OCI-LY3 (cell line): ENCODE measurements at regions not wholly inside any gene's neighbourhood (a gene's known extent, or its start where the extent isn't known, plus 50 kb on each side); places are given as distances from the start of the nearest gene placed in this dataset.

ENCODE experiments used
- H2AFZ ChIP-seq: fragments of 200-600, 300-600 bp; shearing (Covaris generic); 2 replicates; pipeline ENCODE4 v1.6.0; 2014; ENCODE audit warnings: antibody characterized with exemption, low read depth, low read length
- H3K27ac ChIP-seq: fragments of 200-600, 300-600 bp; sonication (generic); 2 replicates; pipeline ENCODE4 v1.5.1; 2014; ENCODE audit warnings: mild to moderate bottlenecking, low read length, moderate library complexity, mixed read lengths
- H3K27me3 ChIP-seq: fragments of 200-600, 300-600 bp; sonication (generic); 2 replicates; pipeline ENCODE4 v1.6.1; 2014; ENCODE audit warnings: low read depth, low read length, mixed read lengths
- H3K36me3 ChIP-seq: fragments of 200-600, 300-600 bp; sonication (generic); replicated peaks from 2 replicates; pipeline ENCODE3; 2014; ENCODE audit warnings: low read depth, low read length, mixed read lengths
- H3K4me1 ChIP-seq: fragments of 300-600, 200-600 bp; sonication (generic); 2 replicates; pipeline ENCODE4 v1.6.1; 2014; ENCODE audit warnings: low read length, mixed read lengths
- H3K4me2 ChIP-seq: fragments of 200-600, 300-600 bp; sonication (generic); 2 replicates; pipeline ENCODE4 v1.6.1; 2014; ENCODE audit warnings: low read length, mixed read lengths
- H3K4me3 ChIP-seq: fragments of 300-600, 200-600 bp; sonication (generic); 2 replicates; pipeline ENCODE4 v1.5.1; 2014; ENCODE audit warnings: antibody characterized with exemption, mild to moderate bottlenecking, low read length, moderate library complexity
- H3K79me2 ChIP-seq: fragments of 300-600, 200-600 bp; shearing (Covaris generic); 2 replicates; pipeline ENCODE4 v1.6.1; 2014; ENCODE audit warnings: mild to moderate bottlenecking, low read length, mixed read lengths
- H3K9ac ChIP-seq: fragments of 300-600, 200-600 bp; shearing (Covaris generic); 2 replicates; pipeline ENCODE4 v1.6.0; 2014; ENCODE audit warnings: mild to moderate bottlenecking, low read length, moderate library complexity
- H3K9me3 ChIP-seq: fragments of 200-600, 300-600 bp; shearing (Covaris generic); 2 replicates; pipeline ENCODE4 v1.6.1; 2014; ENCODE audit warnings: low read length, mixed read lengths; ENCODE audit not compliant: insufficient read depth
- H4K20me1 ChIP-seq: fragments of 200-600, 300-600 bp; sonication (generic); 2 replicates; pipeline ENCODE4 v1.6.1; 2016; ENCODE audit warnings: low read length, mixed read lengths; ENCODE audit not compliant: insufficient read depth
- CTCF ChIP-seq: fragments of 200-600, 300-600 bp; sonication (generic); IDR thresholded peaks from 2 replicates; pipeline ENCODE4 v1.5.1; 2014; ENCODE audit warnings: antibody characterized with exemption, low read length, low read depth
- EZH2phosphoT487 ChIP-seq: fragments of 200-600 bp; shearing (Covaris generic); IDR thresholded peaks from 2 replicates; pipeline ENCODE4 v1.6.1; 2018; ENCODE audit warnings: antibody characterized with exemption, mixed run types, low read depth

- Histone ChIP-seq H3K27ac (no peak overlapping the region), H3K27me3 (peaks cover 42% of the 10 kb centered on the region), H3K9ac (no peak overlapping the region), H3K4me3 (no peak overlapping the region), H3K4me1 (no peaks in the 10 kb centered on the region), H2AFZ (no peak overlapping the region), H3K79me2 (no peaks in the 10 kb centered on the region), H3K36me3 (no peaks in the 10 kb centered on the region), H4K20me1 (no peaks in the 10 kb centered on the region), H3K4me2 (no peak overlapping the region), H3K9me3 (no peaks in the 10 kb centered on the region)
- TF ChIP-seq CTCF: no peak
- no peak for TF ChIP-seq EZH2phosphoT487
Observed at GRCh38 chr2:16479721-16480120, 185.9 kb downstream of the CYRIA start.

DNA sequence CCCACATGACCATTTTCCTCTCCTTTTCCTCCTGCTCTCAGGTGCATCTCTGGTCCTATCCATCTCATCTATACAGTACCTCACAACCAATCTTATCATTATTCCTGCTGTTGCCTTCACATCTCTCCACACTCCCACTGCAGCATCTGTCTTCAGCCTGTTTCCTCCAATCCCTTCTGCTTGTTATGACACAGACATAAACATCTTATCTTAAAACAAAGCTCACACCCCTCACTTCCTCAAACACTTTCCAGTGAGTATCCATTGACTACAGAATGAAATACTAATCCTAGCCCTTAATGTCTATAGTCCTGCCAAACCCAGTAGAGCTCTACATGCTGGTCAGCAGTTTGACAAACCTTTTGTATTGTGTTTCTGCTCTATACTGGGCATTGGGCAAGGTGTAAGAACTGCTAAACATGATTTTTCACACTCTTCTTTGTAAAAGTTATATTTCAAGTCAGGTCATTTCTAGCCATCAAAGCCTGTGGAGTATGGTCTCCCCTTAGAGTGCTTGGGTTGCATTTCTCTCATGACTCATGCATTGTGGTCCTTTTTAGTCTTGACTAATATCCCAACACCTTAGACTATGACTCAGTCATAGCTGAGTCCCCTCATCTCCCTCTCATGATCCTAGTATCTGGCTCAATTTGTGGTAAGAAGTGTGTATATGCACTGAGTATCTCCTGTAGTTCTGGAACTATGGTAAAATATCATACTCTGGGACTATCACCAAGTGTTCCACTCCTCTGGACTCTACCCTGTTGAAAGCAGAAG is 187.0 kb downstream of the CYRIA start:
- TF ChIP-seq CTCF (no peak), EZH2phosphoT487 (no peak)
- Histone ChIP-seq H3K9me3 (no peaks in the 10 kb centered on the region), H4K20me1 (no peaks in the 10 kb centered on the region), H2AFZ (no peak overlapping the region), H3K36me3 (no peaks in the 10 kb centered on the region), H3K27ac (no peak overlapping the region), H3K4me1 (no peaks in the 10 kb centered on the region), H3K4me2 (no peak overlapping the region), H3K9ac (no peak overlapping the region), H3K27me3 (peaks cover 45% of the 10 kb centered on the region), H3K4me3 (no peak overlapping the region), H3K79me2 (no peaks in the 10 kb centered on the region)

DNA sequence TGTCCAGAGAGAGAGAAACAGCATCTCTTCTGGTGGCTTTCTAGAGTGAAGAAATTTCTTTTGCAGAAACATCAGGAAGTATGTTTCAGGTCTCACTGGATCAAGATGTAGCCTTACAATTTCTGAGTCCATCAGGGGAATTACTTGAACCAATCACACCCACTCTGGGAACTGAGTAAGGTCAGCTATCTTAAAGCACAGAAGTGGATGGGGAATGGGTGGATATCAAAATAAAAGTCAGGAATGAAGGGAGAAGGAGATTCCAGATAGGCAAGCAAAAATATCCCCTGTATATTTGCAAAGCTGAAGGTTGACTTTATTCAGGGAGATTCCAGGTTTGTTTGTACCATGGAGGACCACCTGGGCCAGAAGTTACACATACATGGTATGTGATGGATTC is 188.0 kb downstream of the CYRIA start:
- H2AFZ ChIP-seq: no peak overlapping the region

DNA sequence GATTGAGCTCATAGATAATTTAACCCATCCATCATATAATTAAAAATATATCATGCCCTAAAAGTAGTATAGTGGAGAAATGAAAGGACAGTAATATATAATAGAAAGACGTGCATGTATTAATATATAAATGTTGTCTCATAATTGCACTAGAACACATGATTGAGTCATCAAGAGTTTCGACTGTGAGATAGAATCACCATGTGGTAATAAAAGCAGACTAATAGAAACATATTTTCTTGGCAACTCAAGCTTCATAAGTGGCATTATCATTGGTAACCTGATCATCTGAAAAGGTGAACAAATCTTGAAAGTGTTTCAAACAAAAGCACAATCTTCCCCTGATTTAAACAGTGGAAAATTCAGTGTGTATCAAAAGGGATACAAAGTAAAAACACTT is 188.8 kb downstream of the CYRIA start:
- Histone ChIP-seq H3K4me2 (no peak overlapping the region), H4K20me1 (no peaks in the 10 kb centered on the region), H3K27me3 (peaks cover 48% of the 10 kb centered on the region), H3K4me1 (no peaks in the 10 kb centered on the region), H3K27ac (no peak overlapping the region), H3K79me2 (no peaks in the 10 kb centered on the region), H3K9me3 (no peaks in the 10 kb centered on the region), H3K4me3 (no peak overlapping the region), H2AFZ (no peak overlapping the region), H3K9ac (no peak overlapping the region), H3K36me3 (no peaks in the 10 kb centered on the region)
- TF ChIP-seq EZH2phosphoT487 (no peak), CTCF (no peak)

More for the DNA sequence above, 188.0 kb downstream of the CYRIA start:
- Histone ChIP-seq H3K9me3 (no peaks in the 10 kb centered on the region), H3K4me2 (no peak overlapping the region), H3K27me3 (peaks cover 45% of the 10 kb centered on the region), H3K79me2 (no peaks in the 10 kb centered on the region), H3K4me1 (no peaks in the 10 kb centered on the region), H4K20me1 (no peaks in the 10 kb centered on the region), H3K4me3 (no peak overlapping the region), H3K27ac (no peak overlapping the region), H3K9ac (no peak overlapping the region), H3K36me3 (no peaks in the 10 kb centered on the region)
- TF ChIP-seq EZH2phosphoT487: no peak
- TF ChIP-seq CTCF: no peak
